Panc1 (cell line): ENCODE measurements at regions not wholly inside any gene's neighbourhood (a gene's known extent, or its start where the extent isn't known, plus 50 kb on each side); places are given as distances from the start of the nearest gene placed in this dataset.

ENCODE experiments used
- POLR2AphosphoS5 ChIP-seq: IDR thresholded peaks from 2 replicates; pipeline ENCODE4 v1.6.1; 2012; ENCODE audit warnings: mild to moderate bottlenecking, low read depth, low read length, moderate library complexity
- TCF7L2 ChIP-seq: IDR thresholded peaks from 2 replicates; pipeline ENCODE4 v1.6.1; 2011; ENCODE audit warnings: mild to moderate bottlenecking, low read depth, low read length, inconsistent platforms
- TF ChIP-seq, protein P1 (sequence below): fragments of 450-650 bp; IDR thresholded peaks from 2 replicates; pipeline ENCODE4 v1.5.1; 2017; ENCODE audit warnings: mild to moderate bottlenecking

DNA sequence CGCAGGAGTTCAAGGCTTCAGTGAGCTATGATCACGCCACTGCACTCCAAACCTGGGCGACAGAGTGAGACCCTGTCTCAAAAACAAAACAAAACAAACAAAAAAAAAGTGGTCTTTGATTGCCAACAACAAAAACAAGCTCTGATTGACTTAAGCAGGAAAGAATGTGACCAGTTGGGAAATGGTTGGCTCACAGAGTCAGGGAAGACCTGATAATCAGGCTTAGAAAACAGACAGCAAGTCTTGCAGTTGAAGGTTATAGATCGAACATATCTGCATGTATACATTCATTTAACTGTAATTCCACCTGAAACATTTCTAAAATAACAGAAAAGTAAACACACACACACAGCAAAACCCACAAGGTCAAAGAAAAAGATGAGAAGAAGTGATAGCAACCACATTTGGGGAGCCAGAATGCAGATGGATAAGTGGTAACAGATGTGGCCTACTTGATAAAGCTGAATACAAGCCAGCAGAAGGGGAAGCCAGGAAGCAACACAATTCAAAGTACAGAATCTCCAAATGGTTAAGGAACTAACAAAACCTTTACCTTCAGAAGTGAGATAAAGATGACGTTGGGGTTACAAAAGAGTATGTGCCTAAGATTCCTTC lies 699.9 kb upstream of the ZNF385D start:
- TF ChIP-seq, protein P1, sequence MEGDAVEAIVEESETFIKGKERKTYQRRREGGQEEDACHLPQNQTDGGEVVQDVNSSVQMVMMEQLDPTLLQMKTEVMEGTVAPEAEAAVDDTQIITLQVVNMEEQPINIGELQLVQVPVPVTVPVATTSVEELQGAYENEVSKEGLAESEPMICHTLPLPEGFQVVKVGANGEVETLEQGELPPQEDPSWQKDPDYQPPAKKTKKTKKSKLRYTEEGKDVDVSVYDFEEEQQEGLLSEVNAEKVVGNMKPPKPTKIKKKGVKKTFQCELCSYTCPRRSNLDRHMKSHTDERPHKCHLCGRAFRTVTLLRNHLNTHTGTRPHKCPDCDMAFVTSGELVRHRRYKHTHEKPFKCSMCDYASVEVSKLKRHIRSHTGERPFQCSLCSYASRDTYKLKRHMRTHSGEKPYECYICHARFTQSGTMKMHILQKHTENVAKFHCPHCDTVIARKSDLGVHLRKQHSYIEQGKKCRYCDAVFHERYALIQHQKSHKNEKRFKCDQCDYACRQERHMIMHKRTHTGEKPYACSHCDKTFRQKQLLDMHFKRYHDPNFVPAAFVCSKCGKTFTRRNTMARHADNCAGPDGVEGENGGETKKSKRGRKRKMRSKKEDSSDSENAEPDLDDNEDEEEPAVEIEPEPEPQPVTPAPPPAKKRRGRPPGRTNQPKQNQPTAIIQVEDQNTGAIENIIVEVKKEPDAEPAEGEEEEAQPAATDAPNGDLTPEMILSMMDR, result no peak
- TF ChIP-seq TCF7L2, result no peak
- no peak for TF ChIP-seq POLR2AphosphoS5
